ENCODE measurements at regions not wholly inside any gene's neighbourhood (a gene's known extent, or its start where the extent isn't known, plus 50 kb on each side); places are given as distances from the start of the nearest gene placed in this dataset.

DNA sequence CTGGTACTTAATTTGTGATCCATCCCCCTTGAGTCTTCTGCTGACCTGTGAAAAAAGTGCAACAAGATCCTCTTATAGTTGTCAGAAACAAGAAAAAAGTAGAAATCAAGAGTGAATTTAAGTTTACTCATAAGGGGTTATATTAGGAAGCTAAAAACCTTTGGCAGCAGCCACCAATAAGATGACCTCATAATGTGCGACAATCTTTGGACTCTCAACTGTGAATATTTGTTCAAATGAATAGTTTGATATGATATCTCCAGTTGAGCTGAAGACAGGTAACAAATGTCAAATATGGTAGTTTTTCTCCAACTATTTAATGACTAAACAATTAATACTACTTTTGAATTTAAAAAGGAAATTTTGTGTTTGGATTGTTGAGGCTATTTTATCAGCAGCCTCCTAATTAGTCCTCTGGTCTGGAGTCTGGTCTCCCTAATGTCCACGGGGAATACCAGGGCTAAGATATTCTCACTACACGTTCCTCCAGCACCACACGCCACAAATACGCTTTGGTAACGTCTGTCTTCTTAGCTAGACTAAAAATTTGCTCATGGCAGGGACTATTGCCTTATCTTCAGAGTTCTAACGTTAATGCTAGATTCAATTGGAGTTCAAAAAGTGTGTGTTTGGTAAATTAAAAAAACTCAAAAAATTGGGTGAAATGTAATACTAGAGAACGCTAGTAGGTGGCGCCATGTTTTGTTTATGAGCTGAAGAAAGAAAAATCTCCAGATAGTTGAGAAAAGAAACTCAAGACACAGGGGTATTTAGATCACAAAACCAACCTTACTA is 51.0 kb upstream of the PDX1 start:
- H3K9me3 Mint-ChIP-seq: no peaks in the 10 kb centered on the region
- no peak overlapping the region for H3K27ac Mint-ChIP-seq
- no peaks in the 10 kb centered on the region for H3K4me1 Mint-ChIP-seq
- TF ChIP-seq, protein P1, sequence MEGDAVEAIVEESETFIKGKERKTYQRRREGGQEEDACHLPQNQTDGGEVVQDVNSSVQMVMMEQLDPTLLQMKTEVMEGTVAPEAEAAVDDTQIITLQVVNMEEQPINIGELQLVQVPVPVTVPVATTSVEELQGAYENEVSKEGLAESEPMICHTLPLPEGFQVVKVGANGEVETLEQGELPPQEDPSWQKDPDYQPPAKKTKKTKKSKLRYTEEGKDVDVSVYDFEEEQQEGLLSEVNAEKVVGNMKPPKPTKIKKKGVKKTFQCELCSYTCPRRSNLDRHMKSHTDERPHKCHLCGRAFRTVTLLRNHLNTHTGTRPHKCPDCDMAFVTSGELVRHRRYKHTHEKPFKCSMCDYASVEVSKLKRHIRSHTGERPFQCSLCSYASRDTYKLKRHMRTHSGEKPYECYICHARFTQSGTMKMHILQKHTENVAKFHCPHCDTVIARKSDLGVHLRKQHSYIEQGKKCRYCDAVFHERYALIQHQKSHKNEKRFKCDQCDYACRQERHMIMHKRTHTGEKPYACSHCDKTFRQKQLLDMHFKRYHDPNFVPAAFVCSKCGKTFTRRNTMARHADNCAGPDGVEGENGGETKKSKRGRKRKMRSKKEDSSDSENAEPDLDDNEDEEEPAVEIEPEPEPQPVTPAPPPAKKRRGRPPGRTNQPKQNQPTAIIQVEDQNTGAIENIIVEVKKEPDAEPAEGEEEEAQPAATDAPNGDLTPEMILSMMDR (IDR thresholded peaks at IDR 0.05): peak; percentile 63
- DNase-seq: no peak
- H3K27me3 Mint-ChIP-seq (ENCODE audit: low read depth, poor library complexity): peaks cover 18% of the 10 kb centered on the region
- H3K36me3 Mint-ChIP-seq (ENCODE audit: low read depth): no peaks in the 10 kb centered on the region
- no peak overlapping the region for H3K4me3 Mint-ChIP-seq

DNA sequence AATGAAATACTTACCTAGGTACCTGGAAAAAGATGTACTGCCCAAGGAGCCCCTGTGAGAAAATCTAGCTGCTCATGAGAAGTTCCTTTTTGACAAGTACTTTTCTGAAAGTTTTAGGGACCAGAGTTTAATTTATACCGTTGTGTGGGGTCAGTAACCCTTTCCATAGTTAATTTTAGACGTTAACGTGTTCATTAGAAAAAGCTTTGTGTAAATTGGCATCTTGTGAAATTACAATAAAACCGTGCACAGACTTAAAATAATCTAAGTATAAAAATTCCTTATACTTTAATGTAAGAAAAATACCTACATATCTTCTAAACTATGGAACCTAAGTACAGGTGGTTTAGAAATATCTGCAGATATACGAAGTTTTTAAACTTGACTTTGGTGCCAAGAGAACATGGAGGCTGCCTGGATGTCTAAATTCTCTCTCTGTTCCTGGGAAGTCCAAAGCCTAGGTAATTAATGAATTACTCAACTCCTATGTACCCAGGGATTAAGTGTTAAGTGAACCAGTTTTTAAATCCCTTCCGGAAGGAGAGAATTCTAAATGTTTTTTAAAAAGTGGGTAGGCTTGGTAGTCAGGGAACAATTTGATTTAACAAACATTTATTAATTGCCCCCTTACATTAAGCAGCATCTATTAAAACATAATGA is 50.2 kb upstream of the PDX1 start:
- no peak overlapping the region for H3K4me3 Mint-ChIP-seq
- H3K4me1 Mint-ChIP-seq: no peaks in the 10 kb centered on the region
- TF ChIP-seq, protein P1 (IDR thresholded peaks at IDR 0.05): no peak
- H3K9me3 Mint-ChIP-seq: no peaks in the 10 kb centered on the region
- H3K36me3 Mint-ChIP-seq (ENCODE audit: low read depth): no peaks in the 10 kb centered on the region
- DNase-seq: no peak
- H3K27me3 Mint-ChIP-seq (ENCODE audit: low read depth, poor library complexity): peaks cover 17% of the 10 kb centered on the region
- no peak overlapping the region for H3K27ac Mint-ChIP-seq
